CD14-positive monocyte (primary cell): ENCODE measurements at regions not wholly inside any gene's neighbourhood (a gene's known extent, or its start where the extent isn't known, plus 50 kb on each side); places are given as distances from the start of the nearest gene placed in this dataset.

Experiments
- DNase-seq, 3 donors: peaks; one replicate each; pipeline ENCODE4 v3.0.0-alpha.2; 2011 to 2022
- H2AFZ ChIP-seq: 2 replicates; pipeline ENCODE4 v1.6.0; 2012; ENCODE audit warnings: mild to moderate bottlenecking, low read depth, low read length, inconsistent platforms; ENCODE audit not compliant: insufficient read depth, poor library complexity, severe bottlenecking
- H3K27ac ChIP-seq, 2 donors: 1 replicate in 1 of 2; 2 replicates in 1 of 2; pipeline ENCODE4 v1.5.1; 2012 to 2013; ENCODE audit warnings: low read length in 2 of 2, control low read depth in 1 of 2, inconsistent platforms in 1 of 2, low read depth in 1 of 2, mild to moderate bottlenecking in 1 of 2
- H3K27me3 ChIP-seq, 2 donors: one replicate each; pipeline versions ENCODE4 v1.6.0 to v1.6.1; 2011 to 2013; ENCODE audit warnings: low read length in 2 of 2; ENCODE audit not compliant: control insufficient read depth in 2 of 2, insufficient read depth in 2 of 2
- H3K36me3 ChIP-seq, 2 donors: replicated peaks in 1 of 2; 1 replicate in 1 of 2; 2 replicates in 1 of 2; pipeline versions ENCODE4 v1.5.1 to v1.6.1; 2012 to 2013; ENCODE audit warnings: low read length in 2 of 2, control low read depth in 1 of 2, inconsistent platforms in 1 of 2, mild to moderate bottlenecking in 1 of 2; ENCODE audit not compliant: insufficient read depth in 2 of 2, control insufficient read depth in 1 of 2
- H3K4me1 ChIP-seq, 2 donors: 1 replicate in 1 of 2; 2 replicates in 1 of 2; pipeline versions ENCODE4 v1.5.1 to v1.6.1; 2012 to 2013; ENCODE audit warnings: low read length in 2 of 2, control low read depth in 1 of 2, inconsistent platforms in 1 of 2, mild to moderate bottlenecking in 1 of 2, moderate library complexity in 1 of 2; ENCODE audit not compliant: insufficient read depth in 2 of 2, control insufficient read depth in 1 of 2
- H3K4me2 ChIP-seq: replicated peaks from 2 replicates; pipeline ENCODE3; 2012; ENCODE audit warnings: low read length, moderate library complexity, mild to moderate bottlenecking; ENCODE audit not compliant: poor library complexity, severe bottlenecking; ENCODE audit errors: extremely low read depth
- H3K4me3 ChIP-seq, 3 experiments: fragments of 200-600 bp in 1 of 3; sonication (generic) in 1 of 3; replicated peaks in 1 of 3; 1 replicate in 2 of 3; 2 replicates in 1 of 3; pipeline ENCODE4 v1.5.1; 2011 to 2013; ENCODE audit warnings: low read length in 3 of 3, mild to moderate bottlenecking in 3 of 3, control low read depth in 2 of 3, low read depth in 2 of 3, inconsistent platforms in 1 of 3, moderate library complexity in 1 of 3
- H3K79me2 ChIP-seq: 2 replicates; pipeline ENCODE4 v1.6.0; 2012; ENCODE audit warnings: mild to moderate bottlenecking, control low read depth, inconsistent platforms, low read length, moderate library complexity; ENCODE audit not compliant: insufficient read depth
- H3K9ac ChIP-seq: 2 replicates; pipeline ENCODE4 v1.6.0; 2017; ENCODE audit warnings: low read length, mild to moderate bottlenecking; ENCODE audit not compliant: insufficient read depth, poor library complexity, severe bottlenecking
- H3K9me3 ChIP-seq, 2 donors: replicated peaks in 1 of 2; 1 replicate in 1 of 2; 2 replicates in 1 of 2; pipeline versions ENCODE4 v1.5.1 to v1.6.1; 2012 to 2013; ENCODE audit warnings: low read length in 2 of 2, control low read depth in 1 of 2; ENCODE audit not compliant: control insufficient read depth in 1 of 2, insufficient read depth in 1 of 2
- H4K20me1 ChIP-seq: 2 replicates; pipeline ENCODE4 v1.6.0; 2012; ENCODE audit warnings: mild to moderate bottlenecking, low read length, control low read depth, moderate library complexity; ENCODE audit not compliant: insufficient read depth
- H3K27ac Mint-ChIP-seq, 7 donors: one replicate each; pipeline ENCODE4 v1.8.0; 2020; ENCODE audit warnings: mild to moderate bottlenecking in 7 of 7, mixed read lengths in 7 of 7, moderate library complexity in 6 of 7, inconsistent platforms in 2 of 7
- H3K27me3 Mint-ChIP-seq, 3 donors: one replicate each; pipeline ENCODE4 v1.8.0; 2021 to 2022; ENCODE audit warnings: low read depth in 3 of 3, mild to moderate bottlenecking in 3 of 3, mixed read lengths in 3 of 3, moderate library complexity in 3 of 3, inconsistent platforms in 1 of 3
- H3K36me3 Mint-ChIP-seq, 2 donors: one replicate each; pipeline ENCODE4 v1.8.0; 2020; ENCODE audit warnings: mixed read lengths in 2 of 2, inconsistent platforms in 1 of 2, mild to moderate bottlenecking in 1 of 2
- H3K4me1 Mint-ChIP-seq: one replicate; pipeline ENCODE4 v1.8.0; 2020; ENCODE audit warnings: mild to moderate bottlenecking, mixed read lengths
- H3K4me3 Mint-ChIP-seq, 2 donors: one replicate each; pipeline ENCODE4 v1.8.0; 2020; ENCODE audit warnings: mild to moderate bottlenecking in 2 of 2, mixed read lengths in 2 of 2, moderate library complexity in 1 of 2
- H3K9me3 Mint-ChIP-seq, 7 donors: one replicate each; pipeline ENCODE4 v1.8.0; 2020 to 2022; ENCODE audit warnings: mixed read lengths in 7 of 7, mild to moderate bottlenecking in 6 of 7, moderate library complexity in 6 of 7, inconsistent platforms in 2 of 7
- WGBS: methylation state at CpG from one replicate; pipeline ENCODE4 v1.1.5; 2013; ENCODE audit warnings: missing lambda C conversion rate; ENCODE audit not compliant: insufficient coverage; 5-methylcytosine and 5-hydroxymethylcytosine counted together
- intact Hi-C, 2 donors: fragments of 100-400 bp; cut with micrococcal nuclease; formaldehyde crosslinking; loops; one replicate each; pipeline versions ENCODE4 v1.15.0 to v1.15.1; 2023
- TF ChIP-seq, protein P1 (sequence below): fragments of 200-600 bp; IDR thresholded peaks from one replicate; pipeline ENCODE4 v1.8.0; 2022; ENCODE audit warnings: antibody characterized with exemption, mild to moderate bottlenecking

DNA sequence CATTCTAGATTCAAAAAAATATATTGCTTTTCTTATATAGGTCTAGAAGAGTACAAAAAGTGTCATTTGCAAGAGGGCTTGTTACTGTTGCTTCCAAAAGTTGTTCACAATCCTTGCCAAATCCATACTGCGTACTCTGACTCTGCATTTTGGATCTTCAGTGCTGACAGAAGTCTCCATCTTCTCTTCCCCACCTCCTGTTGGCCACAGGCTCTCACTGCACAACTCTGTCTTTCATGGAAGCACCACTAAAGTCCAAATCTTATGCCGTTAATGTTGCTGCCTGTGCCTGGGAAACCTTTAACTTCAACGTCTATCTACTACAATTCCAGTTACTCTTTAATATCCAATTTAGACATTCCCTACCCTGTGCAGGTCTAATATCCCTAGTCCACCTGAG lies 419.9 kb downstream of the NR2F2 start:
- Histone ChIP-seq H3K36me3 (no peaks in the 10 kb centered on the region), H4K20me1 (no peaks in the 10 kb centered on the region), H3K9ac (no peak overlapping the region), H3K27ac (no peak overlapping the region), H3K9me3 (no peaks in the 10 kb centered on the region), H2AFZ (no peak overlapping the region), H3K4me2 (no peak overlapping the region), H3K27me3 (peaks cover 0 to 4% of the 10 kb centered on the region in 2 donors), H3K79me2 (no peaks in the 10 kb centered on the region), H3K4me3 (no peak overlapping the region), H3K4me1 (no peaks in the 10 kb centered on the region)
- DNase-seq, result no peak
- intact Hi-C loops, result no loop called here
- Mint-ChIP-seq H3K4me1 (no peaks in the 10 kb centered on the region), H3K9me3 (peaks cover 0 to 4% (median 2%) of the 10 kb centered on the region in 7 donors), H3K4me3 (no peak overlapping the region), H3K27me3 (peaks cover 2 to 17% (median 7%) of the 10 kb centered on the region in 3 donors), H3K27ac (no peak overlapping the region), H3K36me3 (no peaks in the 10 kb centered on the region)
- WGBS, result 94% methylated on average over 3 of the region's 3 CpGs
- TF ChIP-seq, protein P1, sequence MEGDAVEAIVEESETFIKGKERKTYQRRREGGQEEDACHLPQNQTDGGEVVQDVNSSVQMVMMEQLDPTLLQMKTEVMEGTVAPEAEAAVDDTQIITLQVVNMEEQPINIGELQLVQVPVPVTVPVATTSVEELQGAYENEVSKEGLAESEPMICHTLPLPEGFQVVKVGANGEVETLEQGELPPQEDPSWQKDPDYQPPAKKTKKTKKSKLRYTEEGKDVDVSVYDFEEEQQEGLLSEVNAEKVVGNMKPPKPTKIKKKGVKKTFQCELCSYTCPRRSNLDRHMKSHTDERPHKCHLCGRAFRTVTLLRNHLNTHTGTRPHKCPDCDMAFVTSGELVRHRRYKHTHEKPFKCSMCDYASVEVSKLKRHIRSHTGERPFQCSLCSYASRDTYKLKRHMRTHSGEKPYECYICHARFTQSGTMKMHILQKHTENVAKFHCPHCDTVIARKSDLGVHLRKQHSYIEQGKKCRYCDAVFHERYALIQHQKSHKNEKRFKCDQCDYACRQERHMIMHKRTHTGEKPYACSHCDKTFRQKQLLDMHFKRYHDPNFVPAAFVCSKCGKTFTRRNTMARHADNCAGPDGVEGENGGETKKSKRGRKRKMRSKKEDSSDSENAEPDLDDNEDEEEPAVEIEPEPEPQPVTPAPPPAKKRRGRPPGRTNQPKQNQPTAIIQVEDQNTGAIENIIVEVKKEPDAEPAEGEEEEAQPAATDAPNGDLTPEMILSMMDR, result no peak

DNA sequence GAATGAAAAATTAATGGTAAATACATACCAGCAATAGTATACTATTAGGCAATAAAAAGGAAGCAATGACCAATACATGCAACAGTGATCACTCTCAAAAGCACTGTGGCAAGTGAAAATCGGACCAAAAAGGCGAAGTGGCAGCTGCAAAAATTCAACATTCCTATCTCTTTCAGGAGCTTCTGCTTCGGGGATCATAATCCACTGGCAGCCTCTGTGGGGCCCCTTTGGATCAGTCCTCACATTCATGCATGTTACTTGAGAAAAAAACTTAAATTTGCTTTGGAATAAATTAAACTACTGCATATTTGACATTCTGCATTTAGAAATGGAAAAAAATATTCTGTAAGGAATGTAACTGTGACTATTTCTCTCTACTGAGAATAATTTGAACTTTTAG lies 425.6 kb downstream of the NR2F2 start:
- Mint-ChIP-seq H3K4me1 (peaks cover 3% of the 10 kb centered on the region), H3K27ac (no peak overlapping the region), H3K36me3 (no peaks in the 10 kb centered on the region), H3K27me3 (no peaks in the 10 kb centered on the region), H3K9me3 (peaks cover 0 to 4% (median 2%) of the 10 kb centered on the region in 7 donors), H3K4me3 (no peak overlapping the region)
- no peak overlapping the region for H3K4me3 ChIP-seq
- H3K4me1 ChIP-seq, result no peaks in the 10 kb centered on the region
- no peak overlapping the region for H3K4me2 ChIP-seq
- H4K20me1 ChIP-seq, result no peaks in the 10 kb centered on the region
- H3K9me3 ChIP-seq, result no peaks in the 10 kb centered on the region
- TF ChIP-seq, protein P1, result no peak
- WGBS, result no CpG with 5 or more reads among the region's 3 CpGs
- no peak overlapping the region for H3K9ac ChIP-seq
- H2AFZ ChIP-seq, result no peak overlapping the region
- no peak overlapping the region for H3K27ac ChIP-seq
- DNase-seq, result no peak
- peaks cover 0 to 2% of the 10 kb centered on the region in 2 donors for H3K27me3 ChIP-seq
- H3K36me3 ChIP-seq, result no peaks in the 10 kb centered on the region
- no peaks in the 10 kb centered on the region for H3K79me2 ChIP-seq
- intact Hi-C loops, result no loop called here
